C4-2B (cell line): ENCODE measurements at regions not wholly inside any gene's neighbourhood (a gene's known extent, or its start where the extent isn't known, plus 50 kb on each side); places are given as distances from the start of the nearest gene placed in this dataset.

Experiments
- CTCF ChIP-seq: fragments of 450-650 bp; conservative IDR thresholded peaks from 2 replicates; pipeline ENCODE4 v1.5.1; 2017; ENCODE audit warnings: mild to moderate bottlenecking
- ZFX ChIP-seq: fragments of 450-650 bp; IDR thresholded peaks from 2 replicates; pipeline ENCODE4 v1.6.1; 2017

DNA sequence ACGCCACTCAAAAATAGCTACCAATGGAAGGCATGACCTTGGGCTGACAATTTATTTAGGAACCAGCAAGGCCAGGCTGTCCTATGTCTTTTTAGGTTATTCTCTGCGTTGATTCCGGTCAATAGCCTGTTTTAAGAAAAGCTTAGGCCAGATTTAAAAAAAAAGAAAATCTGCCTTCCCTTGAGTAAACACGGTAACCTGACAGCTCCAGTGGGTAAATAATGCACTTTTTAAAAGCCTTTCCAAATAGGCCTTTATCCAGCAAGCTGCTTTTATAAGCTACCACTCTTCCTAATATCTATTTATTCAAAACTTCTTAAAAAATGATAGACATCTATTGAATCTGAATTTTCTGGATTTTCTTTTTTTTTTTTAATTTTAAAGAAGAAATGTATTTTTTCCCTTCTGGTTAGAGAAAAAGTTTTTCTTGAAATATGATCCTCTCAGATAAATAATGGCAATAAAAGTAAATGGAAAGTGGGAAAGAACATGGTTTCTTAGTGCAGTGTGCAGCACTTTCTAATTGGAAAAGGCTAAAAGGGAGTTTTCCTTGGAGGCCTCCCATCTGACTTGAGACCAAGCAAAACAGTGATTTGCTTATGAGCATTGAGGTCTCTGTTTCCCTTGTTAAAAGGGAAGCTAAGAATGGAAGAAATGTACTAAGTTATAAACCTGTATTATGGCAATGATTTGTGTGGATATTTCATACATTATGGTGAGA is 281.0 kb upstream of the RUNX1 start:
- TF ChIP-seq CTCF (no peak), ZFX (no peak)
